IPS-15b (cell line): ENCODE measurements at regions not wholly inside any gene's neighbourhood (a gene's known extent, or its start where the extent isn't known, plus 50 kb on each side); places are given as distances from the start of the nearest gene placed in this dataset.
"Not testable (repeated sequence)": the region's sequence is repeated elsewhere in the genome, so short reads cannot be mapped to it uniquely, and the experiment has no call there.

Experiments used
- H3K27me3 ChIP-seq: one replicate; pipeline ENCODE4 v1.6.1; 2013; ENCODE audit warnings: low read length; ENCODE audit not compliant: control insufficient read depth, insufficient read depth
- H3K36me3 ChIP-seq: one replicate; pipeline ENCODE4 v1.6.1; 2013; ENCODE audit warnings: low read length; ENCODE audit not compliant: control insufficient read depth, insufficient read depth
- H3K4me1 ChIP-seq: one replicate; pipeline ENCODE4 v1.6.1; 2013; ENCODE audit warnings: mild to moderate bottlenecking, low read length; ENCODE audit not compliant: control insufficient read depth, insufficient read depth
- H3K4me3 ChIP-seq: one replicate; pipeline ENCODE4 v1.5.1; 2013; ENCODE audit warnings: low read depth, low read length
- H3K9ac ChIP-seq: one replicate; pipeline ENCODE4 v1.6.1; 2013; ENCODE audit warnings: low read depth, mild to moderate bottlenecking, low read length
- H3K9me3 ChIP-seq: one replicate; pipeline ENCODE4 v1.6.1; 2013; ENCODE audit warnings: mild to moderate bottlenecking, low read length; ENCODE audit not compliant: control insufficient read depth, insufficient read depth

- not testable (repeated sequence) for H3K4me1 ChIP-seq, H3K9ac ChIP-seq, H3K9me3 ChIP-seq, H3K36me3 ChIP-seq, H3K27me3 ChIP-seq, H3K4me3 ChIP-seq
Observed at GRCh38 chr7:16263377-16263776, 158.0 kb downstream of the CRPPA start.

GRCh38 chr7:16261654-16262053 lies 159.7 kb downstream of the CRPPA start:
- H3K36me3 ChIP-seq = no peaks in the 10 kb centered on the region
- no peaks in the 10 kb centered on the region for H3K27me3 ChIP-seq
- H3K9me3 ChIP-seq = no peaks in the 10 kb centered on the region
- H3K4me1 ChIP-seq = no peaks in the 10 kb centered on the region
- H3K4me3 ChIP-seq = no peak overlapping the region
- H3K9ac ChIP-seq = no peak overlapping the region

GRCh38 chr7:16261100-16261499 lies 160.2 kb downstream of the CRPPA start:
- H3K4me3 ChIP-seq = no peak overlapping the region
- no peaks in the 10 kb centered on the region for H3K9me3 ChIP-seq
- H3K27me3 ChIP-seq = no peaks in the 10 kb centered on the region
- no peaks in the 10 kb centered on the region for H3K36me3 ChIP-seq
- H3K9ac ChIP-seq = no peak overlapping the region
- no peaks in the 10 kb centered on the region for H3K4me1 ChIP-seq

GRCh38 chr7:16260236-16260728 lies 161.1 kb downstream of the CRPPA start:
- no peaks in the 10 kb centered on the region for H3K4me1 ChIP-seq
- no peaks in the 10 kb centered on the region for H3K36me3 ChIP-seq
- H3K4me3 ChIP-seq = no peak overlapping the region
- no peaks in the 10 kb centered on the region for H3K27me3 ChIP-seq
- H3K9me3 ChIP-seq = no peaks in the 10 kb centered on the region
- no peak overlapping the region for H3K9ac ChIP-seq

GRCh38 chr7:16256419-16256818 lies 164.9 kb downstream of the CRPPA start:
- H3K4me1 ChIP-seq, H3K27me3 ChIP-seq, H3K9ac ChIP-seq, H3K4me3 ChIP-seq, H3K9me3 ChIP-seq, H3K36me3 ChIP-seq: not testable (repeated sequence)

- H3K36me3 ChIP-seq, H3K4me1 ChIP-seq, H3K9ac ChIP-seq, H3K27me3 ChIP-seq, H3K9me3 ChIP-seq, H3K4me3 ChIP-seq: not testable (repeated sequence)
Observed at GRCh38 chr7:16255952-16256351, 165.4 kb downstream of the CRPPA start.

- H3K9me3 ChIP-seq, H3K27me3 ChIP-seq, H3K36me3 ChIP-seq, H3K9ac ChIP-seq, H3K4me1 ChIP-seq, H3K4me3 ChIP-seq: not testable (repeated sequence)
Observed at GRCh38 chr7:16250655-16251054, 170.7 kb downstream of the CRPPA start.

GRCh38 chr7:16249204-16249603 lies 172.1 kb downstream of the CRPPA start:
- H3K4me1 ChIP-seq, H3K4me3 ChIP-seq, H3K36me3 ChIP-seq, H3K9me3 ChIP-seq, H3K9ac ChIP-seq, H3K27me3 ChIP-seq: not testable (repeated sequence)

GRCh38 chr7:16248556-16248955 lies 172.8 kb downstream of the CRPPA start:
- not testable (repeated sequence) for H3K36me3 ChIP-seq, H3K9me3 ChIP-seq, H3K4me1 ChIP-seq, H3K9ac ChIP-seq, H3K27me3 ChIP-seq, H3K4me3 ChIP-seq

- Histone ChIP-seq H3K36me3 (no peaks in the 10 kb centered on the region), H3K9me3 (no peaks in the 10 kb centered on the region), H3K27me3 (no peaks in the 10 kb centered on the region), H3K9ac (no peak overlapping the region), H3K4me1 (no peaks in the 10 kb centered on the region), H3K4me3 (no peak overlapping the region)
Observed at GRCh38 chr7:16244469-16244868, 176.9 kb downstream of the CRPPA start.

- H3K4me3 ChIP-seq = no peak overlapping the region
- H3K9me3 ChIP-seq = no peaks in the 10 kb centered on the region
- H3K36me3 ChIP-seq = no peaks in the 10 kb centered on the region
- H3K9ac ChIP-seq = no peak overlapping the region
- H3K4me1 ChIP-seq = no peaks in the 10 kb centered on the region
- no peaks in the 10 kb centered on the region for H3K27me3 ChIP-seq
Observed at GRCh38 chr7:16242920-16243319, 178.4 kb downstream of the CRPPA start.

GRCh38 chr7:16241017-16241416 lies 180.3 kb downstream of the CRPPA start:
- Histone ChIP-seq H3K4me3 (no peak overlapping the region), H3K9ac (no peak overlapping the region), H3K4me1 (no peaks in the 10 kb centered on the region), H3K36me3 (no peaks in the 10 kb centered on the region), H3K9me3 (no peaks in the 10 kb centered on the region), H3K27me3 (no peaks in the 10 kb centered on the region)

- no peaks in the 10 kb centered on the region for H3K36me3 ChIP-seq
- no peak overlapping the region for H3K9ac ChIP-seq
- no peaks in the 10 kb centered on the region for H3K27me3 ChIP-seq
- no peak overlapping the region for H3K4me3 ChIP-seq
- no peaks in the 10 kb centered on the region for H3K4me1 ChIP-seq
- H3K9me3 ChIP-seq = no peaks in the 10 kb centered on the region
Observed at GRCh38 chr7:16236381-16236780, 185.0 kb downstream of the CRPPA start.
